ENCODE measurements at regions not wholly inside any gene's neighbourhood (a gene's known extent, or its start where the extent isn't known, plus 50 kb on each side); places are given as distances from the start of the nearest gene placed in this dataset.
"Not testable (repeated sequence)": the region's sequence is repeated elsewhere in the genome, so short reads cannot be mapped to it uniquely, and the experiment has no call there.

DNA sequence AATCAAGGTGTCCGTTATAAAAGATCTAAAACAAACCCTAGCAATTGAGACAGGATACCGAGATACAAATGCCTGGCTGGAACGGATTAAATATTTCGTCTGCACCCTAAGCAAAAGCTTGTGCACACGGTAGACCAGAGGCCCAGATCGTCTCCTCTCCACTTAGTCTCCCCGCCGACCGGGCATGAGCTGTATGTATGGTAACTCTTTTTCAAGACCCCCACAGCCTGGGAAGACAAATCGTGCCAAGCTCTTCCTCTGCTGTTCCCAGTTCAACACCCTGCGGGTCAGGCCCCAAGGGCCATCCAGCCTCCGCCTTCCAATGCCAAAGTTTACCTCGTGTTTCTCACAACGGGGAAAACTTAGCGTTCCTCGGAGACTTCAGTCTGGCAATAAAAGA, 285.7 kb upstream of the GALNT17 start:
- no peak for DNase-seq

GRCh38 chr7:70849580-70850235, 282.2 kb upstream of the GALNT17 start:
- no peak for DNase-seq

DNA sequence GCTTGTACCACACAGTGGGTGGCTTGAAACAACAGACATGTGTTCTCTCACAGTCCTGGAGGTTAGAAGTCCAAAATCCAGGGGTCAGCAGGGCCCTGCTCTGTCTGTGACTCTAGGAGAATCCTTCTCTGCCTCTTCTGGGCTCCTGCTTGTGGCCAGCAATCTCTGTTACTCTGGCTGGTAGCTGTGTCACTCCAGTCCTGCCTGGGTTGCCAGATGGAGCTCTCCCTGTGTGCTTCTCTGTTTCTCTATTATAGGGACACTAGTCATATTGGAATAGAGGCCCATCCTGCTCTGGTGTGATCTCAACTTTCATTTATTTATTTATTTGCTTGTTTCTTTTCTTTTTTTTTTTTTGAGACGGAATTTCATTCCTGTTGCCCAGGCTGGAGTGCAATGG, 276.6 kb upstream of the GALNT17 start:
- DNase-seq, result no peak

DNA sequence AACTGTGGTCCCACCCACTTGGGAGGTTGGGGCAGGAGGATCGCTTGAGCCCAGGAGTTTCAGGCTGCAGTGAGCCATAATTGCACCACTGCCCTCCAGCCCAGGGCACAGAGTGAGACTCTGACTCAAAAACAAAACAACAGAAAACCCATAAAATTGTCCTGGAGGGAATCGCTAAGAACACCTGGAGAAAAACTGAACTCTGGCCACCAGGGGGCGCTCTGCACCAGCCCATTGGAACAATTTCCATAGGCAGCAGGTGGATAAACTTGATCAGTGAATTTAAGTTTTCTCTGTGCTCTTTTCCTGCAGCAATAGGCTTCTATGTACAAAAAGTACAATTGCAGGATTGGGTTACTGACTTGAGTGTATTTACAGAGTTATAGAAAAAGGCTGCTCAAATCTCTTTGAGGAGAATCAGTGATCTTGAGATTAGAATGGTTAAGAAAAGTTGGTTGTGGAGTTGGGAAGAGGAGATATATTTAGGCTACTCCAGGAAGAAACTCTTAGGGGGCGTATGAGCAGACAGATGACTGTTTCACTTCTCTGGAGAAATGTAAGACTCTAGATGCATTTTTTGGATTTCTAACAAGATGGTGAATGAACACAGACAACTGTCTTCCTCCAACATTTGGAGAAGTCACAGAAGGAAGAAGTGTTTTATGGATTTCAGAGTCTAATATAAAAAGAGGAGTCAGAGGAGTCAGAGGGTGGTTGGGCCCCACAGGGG, 274.9 kb upstream of the GALNT17 start:
- DNase-seq, result peak in 48 of 56 donors; percentile 1 to 89 (median 34)

DNA sequence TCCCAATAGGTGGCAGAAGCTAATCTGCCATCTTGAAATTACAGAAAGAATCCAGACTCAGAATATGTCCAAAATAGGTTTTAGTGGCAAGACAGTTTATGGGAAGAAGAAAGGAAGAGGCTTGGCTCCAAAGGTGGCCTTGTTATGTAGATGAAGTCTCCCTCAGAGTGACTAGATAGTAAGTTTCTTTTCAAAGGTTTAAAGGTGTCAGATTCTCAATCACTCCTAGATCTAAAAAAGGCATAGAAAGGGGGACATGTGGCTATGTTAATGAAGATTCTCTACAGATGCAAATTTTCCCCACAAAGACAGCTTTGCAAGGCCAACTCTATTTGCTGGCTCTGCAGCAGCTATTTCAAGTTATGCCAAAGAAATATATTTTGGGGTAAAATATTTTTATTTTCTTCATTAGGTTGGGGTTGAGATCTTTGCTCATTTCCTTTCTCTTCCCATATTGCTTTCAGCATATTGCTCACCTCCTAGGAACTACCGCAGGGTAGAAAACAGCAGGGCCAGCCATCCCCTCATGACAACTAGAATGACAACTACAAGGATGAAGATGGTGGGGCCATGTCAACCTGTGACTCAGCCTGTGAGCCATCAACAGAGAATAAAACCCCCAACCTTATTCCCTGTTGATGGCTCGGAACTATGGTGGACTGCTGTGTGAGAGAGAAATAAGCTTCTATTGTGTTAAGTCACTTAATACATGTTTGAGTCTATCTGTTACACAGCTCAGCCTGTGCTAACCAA, 274.0 kb upstream of the GALNT17 start:
- DNase-seq, result no peak

GRCh38 chr7:70867513-70867912, 264.4 kb upstream of the GALNT17 start:
- no peak for DNase-seq

DNA sequence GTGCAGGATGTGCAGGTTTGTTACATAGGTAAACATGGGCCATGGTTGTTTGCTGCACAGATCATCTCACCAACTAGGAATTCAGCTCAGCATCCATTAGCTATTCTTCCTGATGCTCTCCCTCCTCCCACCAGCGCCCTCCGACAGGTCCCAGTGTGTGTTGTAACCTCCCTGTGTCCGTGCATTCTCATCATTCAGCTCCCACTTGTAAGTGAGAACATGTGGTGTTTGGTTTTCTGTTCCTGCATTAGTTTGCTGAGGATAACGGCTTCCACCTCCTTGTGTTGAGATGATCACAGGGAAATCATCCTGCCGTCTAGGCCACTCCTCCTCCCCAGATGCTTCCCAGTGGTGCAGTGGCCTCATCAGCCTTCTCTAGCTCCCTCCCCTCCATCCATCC, 261.6 kb upstream of the GALNT17 start:
- DNase-seq, result no peak

GRCh38 chr7:70872188-70872587, 259.8 kb upstream of the GALNT17 start:
- DNase-seq, result no peak

DNA sequence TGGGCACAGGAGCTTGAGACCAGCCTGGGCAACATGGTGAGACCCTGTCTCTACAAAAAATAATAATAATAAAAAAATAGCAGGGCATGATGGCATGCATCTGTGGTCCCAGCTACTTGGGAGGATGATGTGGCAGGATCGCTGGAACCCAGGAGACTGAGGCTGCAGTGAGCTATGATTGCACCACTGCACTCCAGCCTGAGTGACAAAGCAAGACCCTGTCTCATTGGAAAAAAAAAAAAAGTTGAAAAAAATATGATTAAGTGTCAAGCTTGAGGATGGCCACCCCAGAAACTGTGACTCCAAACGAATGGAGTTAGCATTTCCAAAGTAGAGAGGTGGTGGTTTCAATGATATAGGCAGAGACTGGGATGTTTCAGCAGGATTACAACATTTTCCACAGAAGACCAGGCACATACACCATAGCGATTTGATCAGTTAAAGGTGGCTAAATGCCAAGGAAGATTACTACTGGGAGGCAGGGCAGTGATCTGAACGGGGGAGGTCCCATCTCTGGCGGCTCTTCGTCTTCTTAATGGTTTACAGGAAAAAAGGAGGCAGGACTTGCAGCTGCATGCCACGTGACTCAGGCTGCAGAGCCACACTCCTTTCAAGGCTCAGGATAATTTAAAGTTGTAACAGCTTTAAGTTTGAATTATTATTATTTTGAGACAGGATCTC, 250.6 kb upstream of the GALNT17 start:
- DNase-seq, result no peak

- DNase-seq, result no peak
Observed at GRCh38 chr7:70883750-70884439, 248.0 kb upstream of the GALNT17 start.

DNA sequence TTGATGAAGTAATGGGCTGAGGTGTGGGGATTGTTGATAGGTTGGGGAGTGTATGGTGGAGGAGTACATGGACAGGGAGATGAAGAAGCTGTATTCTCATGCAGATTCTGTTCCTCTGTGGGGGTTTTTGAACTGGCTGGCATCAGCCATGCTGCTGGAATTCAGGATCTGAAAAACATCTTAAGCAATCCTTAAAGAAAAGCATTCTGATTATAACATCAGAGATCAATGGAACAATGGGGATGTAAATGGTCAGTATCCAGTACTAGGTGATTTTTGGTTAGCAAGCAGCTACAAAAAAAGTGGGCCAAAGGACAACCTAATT, 247.5 kb upstream of the GALNT17 start:
- DNase-seq, result no peak

GRCh38 chr7:70884809-70885208, 247.1 kb upstream of the GALNT17 start:
- DNase-seq, result no peak

GRCh38 chr7:70886547-70886946, 245.4 kb upstream of the GALNT17 start:
- no peak for DNase-seq

DNA sequence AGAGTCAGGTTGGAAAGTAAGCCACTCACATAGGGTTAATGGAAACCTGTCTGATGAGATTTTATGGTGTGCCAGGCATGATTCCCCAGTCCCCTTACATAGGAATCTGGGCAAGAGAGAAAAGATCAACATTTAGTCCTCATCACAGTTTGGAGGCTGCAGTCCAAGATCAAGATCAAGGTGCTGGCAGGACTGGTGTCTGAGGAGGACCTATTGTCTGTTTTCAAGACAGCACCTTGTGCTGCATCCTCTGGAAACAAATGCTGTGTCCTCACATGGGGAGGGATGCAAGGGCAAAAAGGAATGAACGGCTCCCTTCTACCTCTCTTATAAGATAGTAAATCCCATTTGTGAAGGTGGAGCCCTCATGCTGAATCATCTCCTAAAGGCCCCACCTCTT, 244.8 kb upstream of the GALNT17 start:
- no peak for DNase-seq

DNA sequence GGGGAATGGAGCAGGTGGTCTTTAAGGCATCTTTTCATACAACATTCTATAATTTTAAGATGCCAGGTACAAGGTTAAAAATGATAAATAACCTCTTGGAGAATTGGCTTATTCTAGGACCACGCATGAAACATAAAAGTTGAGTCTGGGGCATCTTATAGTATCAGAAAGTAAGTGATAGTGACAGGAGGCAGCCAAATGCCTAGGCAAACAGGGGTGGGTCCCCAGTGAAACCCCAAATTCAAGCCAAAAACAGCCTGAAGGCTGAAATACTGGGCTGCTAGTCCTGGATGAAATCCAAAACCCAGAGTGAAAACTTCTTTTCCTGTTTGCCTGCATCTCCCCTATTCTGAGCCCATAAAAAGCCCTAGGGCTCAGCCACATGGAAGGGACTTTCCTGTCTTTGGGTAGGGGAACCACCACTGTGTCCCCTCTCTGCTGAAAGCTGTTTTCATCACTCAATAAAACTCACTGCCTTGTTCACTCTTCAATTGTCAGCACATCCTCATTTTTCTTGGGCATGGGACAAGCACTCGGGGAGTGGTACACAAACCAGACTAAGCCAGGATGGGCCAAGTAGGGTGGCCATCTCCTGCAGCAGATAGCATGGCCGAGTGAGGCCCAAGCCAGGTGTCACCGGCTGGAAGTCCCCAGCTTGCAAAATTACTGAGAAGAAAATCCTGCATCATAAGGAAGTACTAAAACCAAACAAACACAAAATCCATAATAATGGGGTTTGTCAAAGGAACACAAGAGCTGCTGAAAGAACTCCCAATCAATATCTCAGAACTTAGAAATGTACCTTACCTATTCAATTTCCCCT, 241.6 kb upstream of the GALNT17 start:
- no peak for DNase-seq

DNA sequence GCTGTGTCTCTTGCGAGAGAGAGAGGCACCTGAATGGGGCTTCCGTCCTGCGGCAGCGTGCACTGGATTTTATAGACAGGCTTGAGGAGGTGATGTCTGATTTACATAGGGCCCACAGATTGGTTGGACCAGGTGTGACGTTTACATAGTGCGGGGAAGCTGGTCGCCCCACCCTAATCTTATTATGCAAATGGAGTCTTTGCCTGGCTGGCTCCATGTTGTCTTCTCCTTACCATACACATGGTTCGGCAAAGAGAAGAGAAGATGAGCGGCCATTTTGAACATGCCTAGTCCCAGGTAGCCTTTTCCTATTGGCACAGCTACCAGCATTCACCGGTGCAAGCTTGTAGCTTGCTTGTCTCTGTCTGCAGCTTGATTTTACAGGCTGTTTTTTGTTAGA, 238.5 kb upstream of the GALNT17 start:
- no peak for DNase-seq

- no peak for DNase-seq
Observed at GRCh38 chr7:70893971-70894715, 237.8 kb upstream of the GALNT17 start.

GRCh38 chr7:70894799-70895198, 237.1 kb upstream of the GALNT17 start:
- no peak for DNase-seq

GRCh38 chr7:70895337-70896200, 236.4 kb upstream of the GALNT17 start:
- not testable (repeated sequence) for DNase-seq

Data from nucleus accumbens (tissue), 56 donors.